Right ventricle myocardium inferior (tissue), 1 donor: ENCODE measurements at regions not wholly inside any gene's neighbourhood (a gene's known extent, or its start where the extent isn't known, plus 50 kb on each side); places are given as distances from the start of the nearest gene placed in this dataset.
"Not testable (repeated sequence)": the region's sequence is repeated elsewhere in the genome, so short reads cannot be mapped to it uniquely, and the experiment has no call there.

Experiments used
- ATAC-seq: fragments of 200-7000 bp; cut with Tn5 transposase; one replicate; pipeline ENCODE4 v1.9.1; 2020; ENCODE audit warnings: mild to moderate bottlenecking, moderate library complexity
- DNase-seq: peaks from one replicate; pipeline ENCODE4 v3.0.0; 2021; ENCODE audit errors: missing footprints
- intact Hi-C: fragments of 100-400 bp; cut with DNase I; formaldehyde crosslinking; loops from one replicate; pipeline ENCODE4 v1.11.0; 2022
- donor health status: DM: no; HTN: yes; CAD: no; lungs with severe emphysema.

GRCh38 chr14:53376064-53376463 lies 222.9 kb upstream of the DDHD1 start:
- no peak for ATAC-seq
- intact Hi-C loops: no loop called here
- DNase-seq: no peak

GRCh38 chr14:53375599-53375998 lies 222.5 kb upstream of the DDHD1 start:
- no peak for DNase-seq
- intact Hi-C loops: no loop called here
- peak; percentile 88 for ATAC-seq

- intact Hi-C loops: no loop called here
- no peak for ATAC-seq
- DNase-seq: no peak
These were observed 215.6 kb upstream of the DDHD1 start for GRCh38 chr14:53368711-53369201.

- ATAC-seq (no peak), DNase-seq (no peak)
- intact Hi-C loops: no loop called here
These were observed 214.9 kb upstream of the DDHD1 start for GRCh38 chr14:53368066-53368465.

GRCh38 chr14:53367644-53368026 lies 214.5 kb upstream of the DDHD1 start:
- peak; percentile 70 for ATAC-seq
- intact Hi-C loops: no loop called here
- DNase-seq: no peak

- DNase-seq: no peak
- intact Hi-C loops: no loop called here
- ATAC-seq: no peak
These were observed 212.5 kb upstream of the DDHD1 start for GRCh38 chr14:53365486-53366130.

- ATAC-seq, intact Hi-C loops, DNase-seq: not testable (repeated sequence)
These were observed 209.8 kb upstream of the DDHD1 start for GRCh38 chr14:53362916-53363315.

GRCh38 chr14:53360829-53361228 lies 207.7 kb upstream of the DDHD1 start:
- intact Hi-C loops: no loop called here
- DNase-seq (no peak), ATAC-seq (no peak)

GRCh38 chr14:53358166-53358565 lies 205.0 kb upstream of the DDHD1 start:
- DNase-seq (no peak), ATAC-seq (no peak)
- intact Hi-C loops: no loop called here

- intact Hi-C loops: no loop called here
- no peak for DNase-seq
These were observed 203.4 kb upstream of the DDHD1 start for GRCh38 chr14:53356361-53357150.

GRCh38 chr14:53355581-53356112 lies 202.5 kb upstream of the DDHD1 start:
- intact Hi-C loops: no loop called here
- ATAC-seq: no peak
- no peak for DNase-seq

More at GRCh38 chr14:53356361-53357150, 203.4 kb upstream of the DDHD1 start:
- ATAC-seq: no peak

GRCh38 chr14:53354336-53354735 lies 201.2 kb upstream of the DDHD1 start:
- ATAC-seq: no peak
- DNase-seq: no peak
- intact Hi-C loops: no loop called here

- intact Hi-C loops: no loop called here
- no peak for DNase-seq
- ATAC-seq: no peak
These were observed 197.7 kb upstream of the DDHD1 start for GRCh38 chr14:53350866-53351265.

GRCh38 chr14:53350429-53350828 lies 197.3 kb upstream of the DDHD1 start:
- intact Hi-C loops: no loop called here
- DNase-seq (no peak), ATAC-seq (no peak)

- DNase-seq (no peak), ATAC-seq (no peak)
- intact Hi-C loops: no loop called here
These were observed 193.9 kb upstream of the DDHD1 start for GRCh38 chr14:53346988-53347387.

GRCh38 chr14:53341324-53341723 lies 188.2 kb upstream of the DDHD1 start:
- intact Hi-C loops: no loop called here
- DNase-seq (no peak), ATAC-seq (no peak)

- no peak for ATAC-seq
- intact Hi-C loops: no loop called here
- no peak for DNase-seq
These were observed 185.1 kb upstream of the DDHD1 start for GRCh38 chr14:53338192-53338591.

GRCh38 chr14:53336729-53337128 lies 183.6 kb upstream of the DDHD1 start:
- DNase-seq: no peak
- intact Hi-C loops: no loop called here
- ATAC-seq: no peak

GRCh38 chr14:53333809-53334208 lies 180.7 kb upstream of the DDHD1 start:
- intact Hi-C loops: no loop called here
- ATAC-seq (no peak), DNase-seq (no peak)

- intact Hi-C loops: no loop called here
- DNase-seq (no peak), ATAC-seq (no peak)
These were observed 178.8 kb upstream of the DDHD1 start for GRCh38 chr14:53331921-53332320.
